Effector memory CD4-positive, alpha-beta T cell (primary cell): ENCODE measurements at regions not wholly inside any gene's neighbourhood (a gene's known extent, or its start where the extent isn't known, plus 50 kb on each side); places are given as distances from the start of the nearest gene placed in this dataset.
"Not testable (repeated sequence)": the region's sequence is repeated elsewhere in the genome, so short reads cannot be mapped to it uniquely, and the experiment has no call there.

Experiments used
- DNase-seq, 3 donors: peaks; one replicate each; pipeline ENCODE4 v3.0.0-alpha.2; 2020
- H3K27ac ChIP-seq: 2 replicates; pipeline ENCODE4 v1.7.0; 2013; ENCODE audit warnings: mild to moderate bottlenecking, low read length, moderate library complexity; ENCODE audit not compliant: insufficient read depth, poor library complexity, severe bottlenecking
- H3K27me3 ChIP-seq: replicated peaks from 2 replicates; pipeline ENCODE4 v1.7.0; 2013; ENCODE audit warnings: mild to moderate bottlenecking, low read length; ENCODE audit not compliant: insufficient read depth, control insufficient read depth, poor library complexity, severe bottlenecking
- H3K36me3 ChIP-seq: 2 replicates; pipeline ENCODE4 v1.7.0; 2013; ENCODE audit warnings: mild to moderate bottlenecking, low read length, moderate library complexity; ENCODE audit not compliant: control insufficient read depth, insufficient read depth
- H3K4me1 ChIP-seq: 2 replicates; pipeline ENCODE4 v1.7.0; 2013; ENCODE audit warnings: low read length, mild to moderate bottlenecking; ENCODE audit not compliant: control insufficient read depth, insufficient read depth, poor library complexity, severe bottlenecking
- H3K4me3 ChIP-seq: 2 replicates; pipeline ENCODE4 v1.7.0; 2013; ENCODE audit warnings: low read length, low read depth, mild to moderate bottlenecking; ENCODE audit not compliant: insufficient read depth, poor library complexity, severe bottlenecking
- H3K9me3 ChIP-seq: 2 replicates; pipeline ENCODE4 v1.7.0; 2013; ENCODE audit warnings: mild to moderate bottlenecking, low read length, moderate library complexity; ENCODE audit not compliant: control insufficient read depth

- no peaks in the 10 kb centered on the region for H3K4me1 ChIP-seq
These were observed 303.8 kb upstream of the RGS6 start for GRCh38 chr14:71628433-71628832.

GRCh38 chr14:71629250-71629649, 303.0 kb upstream of the RGS6 start:
- DNase-seq, result no peak
- Histone ChIP-seq H3K27ac (no peak overlapping the region), H3K9me3 (no peaks in the 10 kb centered on the region), H3K4me1 (no peaks in the 10 kb centered on the region), H3K4me3 (no peak overlapping the region), H3K27me3 (no peaks in the 10 kb centered on the region), H3K36me3 (no peaks in the 10 kb centered on the region)

More at GRCh38 chr14:71628433-71628832, 303.8 kb upstream of the RGS6 start:
- Histone ChIP-seq H3K27me3 (no peaks in the 10 kb centered on the region), H3K36me3 (peaks cover 4% of the 10 kb centered on the region), H3K9me3 (no peaks in the 10 kb centered on the region), H3K4me3 (no peak overlapping the region), H3K27ac (no peak overlapping the region)
- no peak for DNase-seq

DNA sequence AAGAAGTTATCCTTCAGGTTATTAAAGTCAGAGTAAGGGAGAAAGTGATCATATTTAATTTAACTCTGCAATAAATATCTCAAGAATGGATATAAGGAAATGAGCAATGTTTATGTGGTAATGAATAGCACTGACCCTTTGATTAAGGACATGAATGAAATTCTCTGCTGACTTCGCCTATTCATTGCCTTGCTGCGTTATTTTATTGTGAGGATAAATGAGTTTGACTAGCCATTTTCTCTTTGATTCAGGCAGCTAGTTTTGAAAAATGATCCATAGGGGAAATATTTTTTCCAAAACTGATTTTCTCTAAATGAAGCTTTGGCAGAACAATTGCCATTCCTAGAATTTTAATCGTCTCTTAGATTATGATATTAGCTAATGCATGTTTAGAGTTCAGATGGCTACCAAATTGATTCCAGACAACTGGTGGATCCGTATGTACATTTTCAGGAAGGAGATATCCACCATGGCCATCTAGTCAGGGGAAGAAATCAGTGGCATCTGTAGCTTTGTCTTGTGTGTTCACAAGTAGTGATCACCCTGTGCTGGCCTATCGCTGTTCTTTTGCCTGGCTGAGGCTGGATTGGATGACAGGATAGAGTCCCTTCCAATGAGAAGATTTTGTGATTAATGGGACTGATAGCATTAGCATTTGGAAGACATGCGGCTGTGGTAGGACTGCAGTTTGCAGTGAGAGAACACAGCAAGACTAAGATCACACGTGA, 302.3 kb upstream of the RGS6 start:
- H3K4me1 ChIP-seq, result no peaks in the 10 kb centered on the region
- no peaks in the 10 kb centered on the region for H3K9me3 ChIP-seq
- no peak overlapping the region for H3K4me3 ChIP-seq
- DNase-seq, result no peak
- H3K36me3 ChIP-seq, result no peaks in the 10 kb centered on the region
- H3K27ac ChIP-seq, result no peak overlapping the region
- H3K27me3 ChIP-seq, result no peaks in the 10 kb centered on the region

DNA sequence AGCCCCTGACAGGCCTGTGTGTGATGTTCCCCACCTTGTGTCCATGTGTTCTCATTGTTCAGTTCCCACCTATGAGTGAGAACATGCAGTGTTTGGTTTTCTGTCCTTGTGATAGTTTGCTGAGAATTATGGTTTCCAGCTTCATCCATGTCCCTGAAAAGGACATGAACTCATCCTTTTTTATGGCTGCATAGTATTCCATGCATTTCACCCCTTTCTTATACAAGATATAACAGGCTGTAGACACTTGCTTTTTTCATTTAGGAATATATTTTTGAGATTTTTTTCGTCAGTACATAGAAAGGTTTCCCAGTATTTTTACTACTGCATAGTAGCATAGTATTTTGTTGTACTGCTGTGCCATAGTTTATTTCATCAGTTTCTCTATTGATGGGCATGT, 301.2 kb upstream of the RGS6 start:
- H3K27me3 ChIP-seq, H3K9me3 ChIP-seq, H3K4me3 ChIP-seq, DNase-seq, H3K4me1 ChIP-seq, H3K27ac ChIP-seq, H3K36me3 ChIP-seq: not testable (repeated sequence)

- Histone ChIP-seq H3K4me3 (no peak overlapping the region), H3K27ac (no peak overlapping the region), H3K27me3 (no peaks in the 10 kb centered on the region), H3K4me1 (no peaks in the 10 kb centered on the region), H3K9me3 (no peaks in the 10 kb centered on the region), H3K36me3 (no peaks in the 10 kb centered on the region)
- no peak for DNase-seq
These were observed 299.7 kb upstream of the RGS6 start for GRCh38 chr14:71632440-71632946.

- Histone ChIP-seq H3K4me3 (no peak overlapping the region), H3K27me3 (no peaks in the 10 kb centered on the region), H3K27ac (no peak overlapping the region), H3K36me3 (no peaks in the 10 kb centered on the region), H3K4me1 (no peaks in the 10 kb centered on the region), H3K9me3 (no peaks in the 10 kb centered on the region)
- no peak for DNase-seq
These were observed 296.2 kb upstream of the RGS6 start for GRCh38 chr14:71636076-71636475.

DNA sequence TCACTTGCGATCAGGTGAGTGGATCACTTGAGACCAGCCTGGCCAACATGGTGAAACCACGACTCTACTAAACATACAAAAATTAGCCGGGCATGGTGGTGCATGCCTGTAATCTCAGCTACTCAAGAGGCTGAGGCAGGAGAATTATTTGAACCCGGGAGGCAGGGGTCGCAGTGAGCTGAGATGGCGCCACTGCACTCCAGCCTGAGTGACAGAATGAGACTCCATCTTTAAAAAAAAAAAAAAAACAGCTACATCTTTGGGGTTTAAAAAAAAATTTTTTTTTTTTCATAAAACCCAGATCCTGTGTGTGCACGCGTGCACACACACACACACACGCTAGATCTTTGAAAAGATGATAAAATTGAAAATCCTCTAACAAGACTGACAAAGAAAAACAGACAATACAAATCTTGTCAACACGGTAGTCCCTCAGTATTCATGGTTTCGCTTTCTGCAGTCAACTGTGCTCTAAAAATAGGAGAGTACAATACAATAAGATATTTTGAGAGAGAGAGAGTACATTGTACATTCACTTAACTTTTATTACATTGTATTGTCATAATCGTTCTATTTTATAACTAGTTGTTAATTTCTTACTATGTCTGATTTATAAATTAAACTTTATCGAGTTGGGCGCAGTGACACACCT, 295.3 kb upstream of the RGS6 start:
- Histone ChIP-seq H3K27me3 (no peaks in the 10 kb centered on the region), H3K4me1 (no peaks in the 10 kb centered on the region), H3K9me3 (no peaks in the 10 kb centered on the region), H3K36me3 (no peaks in the 10 kb centered on the region), H3K27ac (no peak overlapping the region), H3K4me3 (no peak overlapping the region)
- no peak for DNase-seq

GRCh38 chr14:71638523-71639196, 293.6 kb upstream of the RGS6 start:
- H3K27ac ChIP-seq, result no peak overlapping the region
- H3K4me1 ChIP-seq, result no peaks in the 10 kb centered on the region
- no peak overlapping the region for H3K4me3 ChIP-seq
- DNase-seq, result no peak
- H3K27me3 ChIP-seq, result no peaks in the 10 kb centered on the region
- no peaks in the 10 kb centered on the region for H3K9me3 ChIP-seq
- H3K36me3 ChIP-seq, result no peaks in the 10 kb centered on the region

GRCh38 chr14:71642715-71643114, 289.5 kb upstream of the RGS6 start:
- no peak for DNase-seq

DNA sequence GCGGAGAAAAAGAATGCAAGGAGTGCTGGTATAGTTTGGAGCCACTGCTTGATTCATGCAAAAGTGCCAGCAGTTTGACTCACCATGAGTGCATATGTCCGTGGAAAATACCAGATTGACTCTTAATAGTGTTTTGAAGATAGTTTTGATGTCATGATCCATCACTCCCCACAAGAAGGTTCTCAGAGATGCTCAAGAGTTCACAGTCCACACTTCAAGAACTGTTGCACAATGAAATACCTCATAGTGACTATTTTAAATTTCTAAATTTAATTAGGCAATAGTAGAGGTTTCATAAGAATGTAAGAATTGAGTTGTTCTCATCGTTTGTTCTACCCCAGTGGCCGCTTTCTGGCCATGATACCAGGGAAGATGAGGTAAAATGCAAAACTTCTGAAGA, 286.6 kb upstream of the RGS6 start:
- Histone ChIP-seq H3K27me3 (no peaks in the 10 kb centered on the region), H3K9me3 (no peaks in the 10 kb centered on the region), H3K4me1 (no peaks in the 10 kb centered on the region), H3K27ac (no peak overlapping the region), H3K4me3 (no peak overlapping the region), H3K36me3 (peaks cover 6% of the 10 kb centered on the region)
- no peak for DNase-seq

More at GRCh38 chr14:71642715-71643114, 289.5 kb upstream of the RGS6 start:
- H3K27ac ChIP-seq, result no peak overlapping the region
- no peaks in the 10 kb centered on the region for H3K4me1 ChIP-seq
- no peaks in the 10 kb centered on the region for H3K36me3 ChIP-seq
- no peak overlapping the region for H3K4me3 ChIP-seq
- H3K9me3 ChIP-seq, result no peaks in the 10 kb centered on the region
- no peaks in the 10 kb centered on the region for H3K27me3 ChIP-seq
